GM23338 (cell line): ENCODE measurements at regions not wholly inside any gene's neighbourhood (a gene's known extent, or its start where the extent isn't known, plus 50 kb on each side); places are given as distances from the start of the nearest gene placed in this dataset.
"Not testable (repeated sequence)": the region's sequence is repeated elsewhere in the genome, so short reads cannot be mapped to it uniquely, and the experiment has no call there.

Source experiments
- ATAC-seq: fragments of 200-7000 bp; cut with Tn5 transposase; 3 replicates; pipeline ENCODE4 v1.9.1; 2020
- DNase-seq: peaks from one replicate; pipeline ENCODE4 v3.0.0-alpha.2; 2015; ENCODE audit warnings: low spot score
- H2AFZ ChIP-seq: fragments of 200-600 bp; sonication (generic); 2 replicates; pipeline ENCODE4 v1.8.0; 2016; ENCODE audit warnings: antibody characterized with exemption, mild to moderate bottlenecking, moderate library complexity
- H3F3A ChIP-seq: fragments of 200-600 bp; sonication (generic); replicated peaks from 2 replicates; pipeline ENCODE4 v1.8.0; 2017; ENCODE audit warnings: antibody characterized with exemption, mixed run types, low read depth
- H3K27ac ChIP-seq: fragments of 200-600 bp; sonication (generic); 2 replicates; pipeline ENCODE4 v1.6.1; 2016; ENCODE audit warnings: low read depth
- H3K27me3 ChIP-seq: fragments of 200-600 bp; sonication (generic); 2 replicates; pipeline ENCODE4 v1.8.0; 2016; ENCODE audit warnings: mild to moderate bottlenecking, mixed run types, moderate library complexity; ENCODE audit not compliant: insufficient read depth
- H3K36me3 ChIP-seq: fragments of 200-600 bp; sonication (generic); 2 replicates; pipeline ENCODE4 v1.8.0; 2016; ENCODE audit warnings: mild to moderate bottlenecking; ENCODE audit not compliant: insufficient read depth
- H3K4me1 ChIP-seq: fragments of 200-600 bp; sonication (generic); 2 replicates; pipeline ENCODE4 v1.8.0; 2016; ENCODE audit warnings: mild to moderate bottlenecking, moderate library complexity; ENCODE audit not compliant: insufficient read depth
- H3K4me2 ChIP-seq: fragments of 200-600 bp; sonication (generic); 2 replicates; pipeline ENCODE4 v1.7.1; 2017; ENCODE audit warnings: mixed run types
- H3K4me3 ChIP-seq: fragments of 200-600 bp; sonication (generic); 2 replicates; pipeline ENCODE4 v1.6.1; 2016; ENCODE audit warnings: mixed run types
- H3K79me2 ChIP-seq: fragments of 200-600 bp; sonication (generic); replicated peaks from 2 replicates; pipeline ENCODE4 v1.8.0; 2017; ENCODE audit warnings: mild to moderate bottlenecking; ENCODE audit not compliant: insufficient read depth
- H3K9me2 ChIP-seq: fragments of 200-600 bp; sonication (generic); 2 replicates; pipeline ENCODE4 v1.8.0; 2017; ENCODE audit not compliant: insufficient read depth
- H4K20me1 ChIP-seq: fragments of 200-600 bp; sonication (generic); replicated peaks from 2 replicates; pipeline ENCODE4 v1.8.0; 2017; ENCODE audit warnings: mild to moderate bottlenecking; ENCODE audit not compliant: insufficient read depth
- H3K27ac Mint-ChIP-seq: 2 replicates; pipeline ENCODE4 v1.8.0; 2020; ENCODE audit warnings: inconsistent platforms, mild to moderate bottlenecking, moderate library complexity, mixed read lengths
- H3K27me3 Mint-ChIP-seq: 3 replicates; pipeline ENCODE4 v1.8.0; 2022; ENCODE audit warnings: low read depth, mild to moderate bottlenecking, moderate library complexity, mixed read lengths, inconsistent platforms; ENCODE audit not compliant: insufficient read depth, poor library complexity
- H3K36me3 Mint-ChIP-seq: 3 replicates; pipeline ENCODE4 v1.8.0; 2021; ENCODE audit warnings: low read depth, mild to moderate bottlenecking, inconsistent platforms, moderate library complexity, mixed read lengths
- H3K4me1 Mint-ChIP-seq: 3 replicates; pipeline ENCODE4 v1.8.0; 2020; ENCODE audit warnings: mild to moderate bottlenecking, inconsistent platforms, mixed read lengths
- H3K4me3 Mint-ChIP-seq: 3 replicates; pipeline ENCODE4 v1.8.0; 2021; ENCODE audit warnings: moderate library complexity, mild to moderate bottlenecking, inconsistent platforms, mixed read lengths
- H3K9me3 Mint-ChIP-seq: 3 replicates; pipeline ENCODE4 v1.8.0; 2020; ENCODE audit warnings: moderate library complexity, mild to moderate bottlenecking, inconsistent platforms, mixed read lengths
- CTCF ChIP-seq, 2 experiments: fragments of 200-600 bp in 1 of 2; sonication (generic) in 1 of 2; conservative IDR thresholded peaks; 2 replicates each; pipeline versions ENCODE4 v1.5.1 to v1.6.1; 2016 to 2017; ENCODE audit warnings: antibody characterized with exemption in 2 of 2, low read depth in 2 of 2, mild to moderate bottlenecking in 2 of 2, moderate library complexity in 1 of 2
- EZH2phosphoT487 ChIP-seq: fragments of 200-600 bp; sonication (generic); IDR thresholded peaks from one replicate; pipeline ENCODE4 v1.8.1; 2018; ENCODE audit warnings: antibody characterized with exemption; ENCODE audit not compliant: unreplicated experiment
- JUNB ChIP-seq: IDR thresholded peaks from one replicate; pipeline ENCODE4 v1.6.1; 2016; ENCODE audit warnings: antibody characterized with exemption; ENCODE audit not compliant: unreplicated experiment
- NANOG ChIP-seq: IDR thresholded peaks from 2 replicates; pipeline ENCODE4 v1.6.1; 2016; ENCODE audit warnings: antibody characterized with exemption, borderline replicate concordance
- STAT1 ChIP-seq: IDR thresholded peaks from one replicate; pipeline ENCODE4 v1.6.1; 2016; ENCODE audit warnings: antibody characterized with exemption; ENCODE audit not compliant: unreplicated experiment
- ZNF114 ChIP-seq: fragments of 250-450 bp; sonication (Bioruptor Pico); IDR thresholded peaks from 2 replicates; pipeline ENCODE4 v1.5.0; 2020; ENCODE audit warnings: mild to moderate bottlenecking, moderate library complexity
- ZNF331 ChIP-seq: fragments of 250-450 bp; sonication (Bioruptor Pico); IDR thresholded peaks from 2 replicates; pipeline ENCODE4 v1.5.0; 2020; ENCODE audit warnings: low read depth, mild to moderate bottlenecking, moderate library complexity

DNA sequence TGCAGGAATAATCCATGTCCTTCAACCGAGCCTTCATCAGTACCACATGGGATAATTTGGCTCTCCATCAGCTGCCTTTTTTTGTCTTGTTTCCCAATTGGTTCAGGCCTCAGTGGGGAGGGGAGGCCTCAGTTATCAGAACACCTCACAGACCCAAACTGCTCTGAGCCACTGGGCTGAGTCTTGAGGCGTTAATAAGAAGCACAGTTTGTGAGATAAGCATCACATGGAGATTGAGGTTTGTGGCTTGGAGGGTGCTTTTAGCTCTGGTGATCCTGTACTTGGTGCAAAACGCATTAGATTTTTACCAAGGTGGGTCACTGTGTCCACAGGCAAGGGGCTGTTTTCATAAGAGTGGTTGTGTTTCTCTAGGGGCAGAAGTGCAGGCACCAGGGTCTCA is 82.8 kb upstream of the HPF1 start:
- Mint-ChIP-seq H3K27me3 (no peaks in the 10 kb centered on the region), H3K4me3 (no peak overlapping the region), H3K4me1 (peaks cover 2% of the 10 kb centered on the region; the same call in 1 of the 3 replicates), H3K9me3 (0 out of 3 replicates have a peak, but pooled peaks cover 4% of the 10 kb centered on the region), H3K27ac (no peak overlapping the region; the same call in 1 of the 2 replicates), H3K36me3 (no peaks in the 10 kb centered on the region)
- Histone ChIP-seq H3K4me3 (no peak overlapping the region), H3K79me2 (no peaks in the 10 kb centered on the region), H3F3A (no peaks in the 10 kb centered on the region), H3K9me2 (no peaks in the 10 kb centered on the region), H4K20me1 (no peaks in the 10 kb centered on the region), H3K27ac (no peak overlapping the region), H3K4me2 (no peak overlapping the region), H2AFZ (0 out of 2 replicates have a peak overlapping the region, but pooled peaks have one; percentile 81), H3K36me3 (no peaks in the 10 kb centered on the region), H3K4me1 (no peaks in the 10 kb centered on the region), H3K27me3 (no peaks in the 10 kb centered on the region)
- TF ChIP-seq ZNF114 (CRISPR knock-in tag) = no peak
- DNase-seq (no peak), ATAC-seq (no peak)

GRCh38 chr4:169828329-169828728 is 70.6 kb upstream of the HPF1 start:
- not testable (repeated sequence) for ATAC-seq, H3K4me1 Mint-ChIP-seq, H3F3A ChIP-seq, H3K36me3 ChIP-seq, H3K4me1 ChIP-seq, H3K27ac Mint-ChIP-seq, H3K4me2 ChIP-seq, DNase-seq, H3K27me3 ChIP-seq, H3K4me3 ChIP-seq, H3K79me2 ChIP-seq, H4K20me1 ChIP-seq, H3K27me3 Mint-ChIP-seq, H3K9me2 ChIP-seq, H3K4me3 Mint-ChIP-seq, H3K27ac ChIP-seq, H2AFZ ChIP-seq
- Mint-ChIP-seq H3K36me3 (peaks cover 10% of the 10 kb centered on the region; the same call in 2 of the 3 replicates), H3K9me3 (peaks cover 24% of the 10 kb centered on the region)

DNA sequence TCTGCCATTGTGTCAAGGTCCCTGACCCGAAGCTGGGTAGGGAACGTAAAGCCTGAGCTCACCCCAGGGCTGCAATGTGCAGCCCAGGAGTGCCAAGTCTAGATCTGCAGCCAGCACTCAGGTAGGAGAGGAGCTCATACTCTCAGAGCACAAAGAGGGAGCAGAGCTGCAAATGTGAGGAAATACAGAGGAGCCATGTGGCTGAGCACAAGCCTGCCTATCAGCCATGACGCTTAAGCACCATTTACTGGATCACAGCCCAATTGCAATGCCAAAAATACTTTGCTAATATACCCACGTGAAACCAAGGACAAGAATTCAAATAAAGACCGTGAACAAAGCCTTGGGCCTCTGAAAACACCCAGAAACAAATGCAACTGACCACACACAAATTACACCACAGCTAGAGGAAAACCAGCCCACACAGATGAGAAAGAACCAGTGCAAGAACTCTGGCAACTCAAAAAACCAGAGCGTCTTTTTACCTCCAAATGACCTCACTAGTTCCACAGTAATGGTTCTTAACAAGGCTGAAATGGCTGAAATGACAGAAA is 69.0 kb upstream of the HPF1 start:
- TF ChIP-seq CTCF (conservative IDR thresholded peaks at IDR 0.05; ENCODE audit: low read depth in 2 of 2) (no peak), JUNB (no peak), ZNF331 (CRISPR knock-in tag) (no peak), ZNF114 (CRISPR knock-in tag) (no peak), EZH2phosphoT487 (no peak), STAT1 (no peak), NANOG (no peak)
- Mint-ChIP-seq H3K4me3 (no peak overlapping the region), H3K9me3 (peaks cover 24% of the 10 kb centered on the region), H3K4me1 (no peaks in the 10 kb centered on the region), H3K27me3 (peaks cover 1% of the 10 kb centered on the region), H3K36me3 (peaks cover 10% of the 10 kb centered on the region; the same call in 2 of the 3 replicates), H3K27ac (no peak overlapping the region)
- Histone ChIP-seq H3K27ac (no peak overlapping the region), H3K27me3 (no peaks in the 10 kb centered on the region), H3K4me3 (no peak overlapping the region), H2AFZ (no peak overlapping the region), H3K4me1 (no peaks in the 10 kb centered on the region), H3F3A (no peaks in the 10 kb centered on the region), H3K4me2 (no peak overlapping the region), H3K9me2 (no peaks in the 10 kb centered on the region; the same call in 1 of the 2 replicates), H3K36me3 (no peaks in the 10 kb centered on the region), H4K20me1 (no peaks in the 10 kb centered on the region), H3K79me2 (no peaks in the 10 kb centered on the region)
- no peak for DNase-seq
- ATAC-seq = no peak
